Sciatic nerve (tissue), 2 donors: ENCODE measurements at regions not wholly inside any gene's neighbourhood (a gene's known extent, or its start where the extent isn't known, plus 50 kb on each side); places are given as distances from the start of the nearest gene placed in this dataset.

Experiments used
- ATAC-seq: fragments of 200-7000 bp; cut with Tn5 transposase; one replicate; pipeline ENCODE4 v1.9.1; 2020; ENCODE audit warnings: mild to moderate bottlenecking, moderate library complexity
- DNase-seq: peaks from one replicate; pipeline ENCODE4 v3.0.0-alpha.2; 2020; ENCODE audit warnings: low spot score
- intact Hi-C: fragments of 100-400 bp; cut with DNase I; formaldehyde crosslinking; loops from one replicate; pipeline ENCODE4 v1.14.2; 2022
- donor health status: DM: no; HTN: no; CAD: no.
- donor health status: DM: no; HTN: no; CAD: no.

DNA sequence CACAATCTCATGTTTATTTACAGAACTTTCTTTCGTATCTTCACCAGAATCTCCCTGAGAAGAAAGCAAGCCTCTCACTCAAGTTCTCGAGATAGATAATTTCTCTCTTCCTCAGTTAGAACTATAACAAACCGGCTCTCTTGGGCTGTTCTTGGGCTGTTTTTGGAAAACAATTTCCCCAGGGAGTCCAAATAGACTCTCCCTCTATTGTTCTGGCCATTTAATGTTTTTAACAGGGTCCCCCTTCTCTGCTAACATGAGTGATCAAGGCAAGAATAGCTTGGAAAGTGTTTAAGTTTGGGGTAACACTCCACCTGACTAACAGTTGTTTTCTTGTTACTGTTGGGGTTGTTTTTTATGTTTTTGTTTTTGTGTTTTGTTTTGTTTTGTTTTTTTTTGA is 64.8 kb upstream of the UCN3 start:
- ATAC-seq (no peak), DNase-seq (no peak)
- intact Hi-C loops: no loop called here

DNA sequence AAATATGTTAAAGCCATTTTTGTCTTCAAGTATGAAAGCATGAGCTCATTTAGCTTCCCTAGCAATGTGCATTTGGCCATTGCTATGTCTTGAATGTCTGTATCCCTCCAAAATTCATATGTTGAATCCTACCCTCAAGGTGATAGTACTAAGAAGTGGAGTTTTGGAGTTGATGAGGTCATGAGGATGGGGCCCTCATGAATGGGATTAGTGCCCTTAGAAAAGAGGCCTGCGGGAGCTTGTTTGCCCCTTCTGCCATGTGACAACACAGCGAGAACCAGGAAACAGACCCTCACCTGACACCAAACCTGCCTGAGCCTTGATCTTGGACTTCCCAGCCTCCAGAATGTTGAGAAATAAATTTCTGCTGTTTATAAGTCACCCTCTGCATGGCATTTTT is 61.3 kb upstream of the UCN3 start:
- DNase-seq: no peak
- ATAC-seq: no peak
- intact Hi-C loops: no loop called here

DNA sequence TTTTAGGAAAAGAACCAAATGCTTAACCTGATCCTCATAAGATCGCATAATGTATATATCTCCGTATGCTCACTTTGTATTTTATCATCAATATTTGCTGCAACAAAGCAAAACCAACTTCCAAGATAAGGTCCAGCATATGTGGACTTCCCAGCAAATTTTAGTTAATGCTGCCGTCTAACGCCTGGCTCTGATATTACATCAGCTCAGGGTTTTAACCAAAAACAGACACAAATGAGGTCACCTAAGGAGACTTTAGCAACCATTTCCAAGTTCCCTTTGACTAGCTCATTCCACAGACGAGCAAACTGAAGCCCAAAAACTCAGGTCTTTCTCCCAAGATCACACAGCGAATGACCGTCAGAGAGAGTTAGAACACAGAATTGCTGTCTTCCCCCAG is 59.4 kb upstream of the UCN3 start:
- intact Hi-C loops: no loop called here
- no peak for ATAC-seq

DNA sequence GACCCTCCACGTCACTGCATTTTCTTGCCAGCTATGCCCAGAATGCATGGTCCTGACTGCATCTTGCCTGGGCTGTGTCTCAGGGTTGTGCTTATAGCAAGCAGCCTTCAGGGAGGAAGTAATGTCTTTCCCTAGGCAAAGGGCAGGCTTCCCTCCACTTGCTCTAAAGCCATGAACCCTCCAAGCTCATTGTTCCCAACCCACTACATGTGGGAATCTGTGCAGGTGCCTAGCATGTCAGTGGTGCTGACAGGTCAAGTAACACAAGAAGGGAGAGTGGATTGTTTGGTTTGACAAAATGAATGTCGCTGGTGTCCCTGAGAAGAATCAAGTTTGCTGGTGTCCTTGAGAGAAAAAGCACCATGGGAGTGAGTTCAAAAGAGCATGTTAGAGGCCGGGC is 53.9 kb upstream of the UCN3 start:
- intact Hi-C loops: no loop called here
- ATAC-seq (no peak), DNase-seq (no peak)

More for the DNA sequence above, 59.4 kb upstream of the UCN3 start:
- no peak for DNase-seq

DNA sequence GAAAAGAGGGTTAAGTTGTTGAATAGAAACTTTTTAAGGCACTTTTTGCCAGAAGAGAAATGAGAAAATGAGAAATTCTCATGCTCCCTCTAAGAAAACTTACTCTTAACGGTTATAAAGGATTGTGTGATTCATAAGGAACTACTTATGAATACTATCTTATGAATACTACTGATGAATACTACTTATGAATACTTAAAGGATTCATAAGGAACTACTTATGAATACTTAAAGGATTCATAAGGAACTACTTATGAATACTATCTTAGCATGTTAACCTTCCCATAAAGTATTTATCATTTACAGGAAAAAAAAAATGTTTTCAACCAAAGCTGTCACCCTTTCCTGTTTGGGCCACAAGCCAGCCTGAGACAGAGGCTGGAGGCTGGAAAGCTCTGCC is 53.1 kb upstream of the UCN3 start:
- intact Hi-C loops: no loop called here
- DNase-seq: no peak
- no peak for ATAC-seq

DNA sequence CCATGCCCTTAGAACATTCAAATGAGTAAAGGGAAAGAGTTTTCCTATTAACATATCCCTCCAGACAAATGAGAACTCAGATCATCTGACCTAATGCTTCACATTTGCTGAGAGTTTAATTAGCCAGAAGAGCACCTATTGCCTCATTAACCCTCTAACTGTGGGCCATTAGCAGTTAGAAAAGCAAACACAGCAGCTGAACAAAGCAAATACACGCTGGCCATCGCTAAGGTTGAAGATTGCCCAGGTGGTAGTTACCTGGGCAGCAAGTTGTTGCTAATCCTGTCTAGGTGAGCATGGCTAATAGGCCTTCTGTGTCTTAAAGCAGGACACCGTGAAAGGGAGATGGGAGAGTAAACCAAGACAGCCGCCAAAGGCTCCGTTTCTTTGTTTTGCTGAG is 49.9 kb upstream of the UCN3 start:
- no peak for DNase-seq
- ATAC-seq: no peak
- intact Hi-C loops: no loop called here
